Caki2 (cell line): ENCODE measurements at regions not wholly inside any gene's neighbourhood (a gene's known extent, or its start where the extent isn't known, plus 50 kb on each side); places are given as distances from the start of the nearest gene placed in this dataset.

Experiments
- DNase-seq: peaks from one replicate; pipeline ENCODE4 v3.0.0-alpha.2; 2015; ENCODE audit warnings: low read depth
- in situ Hi-C: cut with HindIII; loops from 2 replicates; pipeline ENCODE4 v1.10.0; 2016; ENCODE audit warnings: low sequenced_read_pairs, low pct_unique_long_range_greater_than_20kb, mixed read lengths

DNA sequence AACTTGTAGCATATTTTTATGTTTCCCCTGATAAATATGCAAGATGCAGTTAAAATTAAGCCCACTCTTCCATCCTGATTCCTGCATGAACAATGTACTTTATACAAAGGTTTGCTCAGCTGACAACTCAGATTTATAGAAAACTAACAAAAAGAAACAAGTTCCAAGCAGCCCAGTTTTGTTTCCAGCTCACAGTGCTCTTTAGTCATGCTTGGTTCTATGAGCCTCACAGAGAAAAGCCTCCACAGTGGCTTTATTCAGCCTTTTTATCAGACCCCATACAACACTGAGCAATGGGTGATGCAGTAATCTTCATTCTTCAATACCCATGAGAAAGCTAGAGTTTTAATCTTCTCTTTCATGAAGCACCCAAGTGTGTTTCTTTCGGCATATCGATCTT lies 329.6 kb downstream of the SLCO4C1 start:
- DNase-seq = no peak
- in situ Hi-C loops = no loop called here

DNA sequence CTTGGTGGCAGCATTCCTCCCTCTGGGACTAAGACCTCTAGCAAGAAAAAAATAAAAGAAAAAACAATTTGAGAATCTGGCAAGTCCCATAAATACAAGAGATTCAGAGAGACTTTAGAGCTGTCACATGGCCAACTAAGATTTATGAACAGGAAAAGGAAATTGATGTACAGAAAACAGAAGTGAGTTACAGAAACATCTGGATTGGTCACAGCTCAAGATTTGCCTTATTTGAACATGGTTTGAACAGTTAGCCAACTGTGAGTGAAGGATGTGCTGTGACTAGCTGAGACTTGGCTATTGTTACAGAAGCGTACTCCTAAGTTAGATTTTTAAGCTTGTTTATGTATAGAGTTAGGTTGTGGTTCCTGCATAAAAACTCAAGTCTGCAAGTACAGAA lies 340.2 kb downstream of the SLCO4C1 start:
- in situ Hi-C loops = no loop called here
- no peak for DNase-seq

GRCh38 chr5:101950019-101950418 lies 346.1 kb downstream of the SLCO4C1 start:
- no peak for DNase-seq

DNA sequence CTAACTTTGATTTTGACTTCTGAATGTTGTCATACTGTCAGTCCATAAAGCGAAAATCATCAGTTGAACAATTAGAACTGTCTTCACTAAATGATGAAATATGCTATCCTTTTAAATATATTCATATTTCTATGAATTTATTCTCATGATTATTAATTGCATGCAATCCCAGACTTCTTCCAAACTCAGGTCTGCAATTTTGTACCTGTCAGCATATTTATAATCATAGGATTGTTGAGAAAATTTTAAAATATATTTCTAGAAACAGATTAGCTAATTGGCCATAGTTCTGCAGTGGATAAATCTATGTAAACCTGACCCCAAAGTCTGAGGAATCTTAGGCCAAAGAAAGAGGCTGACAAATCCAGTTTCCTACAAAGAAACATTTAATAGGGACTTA lies 347.5 kb downstream of the SLCO4C1 start:
- DNase-seq = no peak
- in situ Hi-C loops = no loop called here

More at GRCh38 chr5:101950019-101950418, 346.1 kb downstream of the SLCO4C1 start:
- in situ Hi-C loops = no loop called here

DNA sequence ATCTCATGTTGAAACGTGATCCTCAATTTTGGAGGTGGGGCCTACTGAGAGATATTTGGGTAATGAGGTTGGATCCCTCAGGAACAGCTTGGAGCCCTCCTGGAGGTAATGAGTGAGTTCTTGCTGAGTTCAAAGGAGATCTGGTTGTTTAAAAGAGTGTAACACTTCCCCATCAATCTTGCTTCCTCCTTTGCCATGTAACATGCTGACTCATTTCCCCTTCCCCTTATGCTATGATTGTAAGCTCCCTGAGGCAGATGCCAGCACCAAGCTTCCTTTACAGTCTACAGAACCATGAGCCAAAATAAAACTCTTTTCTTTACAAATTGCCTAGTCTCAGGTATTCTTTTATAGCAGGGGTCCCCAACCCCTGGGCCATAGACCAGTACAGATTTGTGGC lies 352.3 kb downstream of the SLCO4C1 start:
- in situ Hi-C loops = no loop called here
- DNase-seq = no peak

DNA sequence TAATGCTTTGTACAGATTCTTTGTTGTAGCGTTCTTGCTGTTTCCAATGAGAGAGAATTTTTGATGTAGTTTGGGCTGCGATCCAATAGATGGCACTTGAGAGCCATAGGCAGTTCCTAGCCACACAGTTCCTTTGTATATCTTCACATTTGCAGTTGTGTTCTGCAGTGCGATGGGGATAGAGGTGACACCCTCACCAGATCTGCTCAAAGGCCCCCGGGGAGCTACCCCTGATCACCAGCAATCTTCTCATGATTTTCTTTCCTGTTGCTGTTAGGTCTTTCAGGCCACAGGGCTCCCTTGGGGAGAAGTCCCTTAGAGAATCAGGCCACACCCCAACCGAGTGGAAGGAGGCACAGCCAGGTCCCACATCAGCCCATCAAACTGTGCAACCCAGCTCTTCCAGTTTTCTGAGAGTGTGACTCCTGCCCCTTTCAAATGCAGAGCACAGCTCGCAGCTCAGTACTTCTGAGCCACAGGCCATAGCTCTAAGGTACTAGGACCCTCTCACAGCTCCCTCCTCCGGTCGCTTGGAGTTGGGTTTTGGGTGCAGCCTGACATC lies 353.7 kb downstream of the SLCO4C1 start:
- in situ Hi-C loops = no loop called here
- DNase-seq = peak; percentile 6

DNA sequence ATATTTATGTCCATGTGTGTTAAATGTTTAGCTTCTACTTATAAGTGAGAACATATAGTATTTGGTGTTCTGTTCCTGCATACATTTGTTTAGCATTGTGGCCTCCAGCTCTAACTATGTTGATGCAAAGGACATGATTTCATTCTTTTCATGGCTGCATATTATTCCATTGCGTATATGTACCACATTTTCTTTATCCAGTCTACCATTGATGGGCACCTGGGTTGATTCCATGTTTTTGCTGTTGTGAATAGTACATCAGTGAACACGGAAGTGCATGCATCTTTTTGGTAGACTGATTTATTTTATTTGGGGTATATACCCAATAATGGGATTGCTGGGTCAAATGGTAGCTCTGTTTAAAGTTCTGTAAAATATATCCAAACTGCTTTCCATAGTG lies 359.0 kb downstream of the SLCO4C1 start:
- DNase-seq = no peak
- in situ Hi-C loops = no loop called here

GRCh38 chr5:101935086-101935485 lies 361.0 kb downstream of the SLCO4C1 start:
- in situ Hi-C loops = no loop called here
- DNase-seq = no peak

DNA sequence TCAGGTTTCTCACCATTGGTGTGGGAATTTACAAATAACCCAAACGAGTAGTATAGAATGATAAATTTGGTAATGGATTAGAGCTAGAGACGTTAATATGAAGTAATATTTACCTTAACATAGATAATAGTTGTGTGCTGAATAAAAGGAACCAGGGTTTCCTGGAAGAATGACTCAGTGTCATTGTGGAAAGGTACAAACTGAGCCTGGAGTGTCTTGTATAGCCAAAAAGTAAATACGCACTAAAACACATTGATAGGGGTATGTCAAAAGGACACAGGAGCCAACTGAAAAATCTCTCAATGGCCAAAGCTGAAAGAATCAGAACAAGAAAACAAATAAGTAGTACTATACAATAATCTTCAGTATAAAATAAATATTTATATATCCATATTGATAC lies 363.5 kb downstream of the SLCO4C1 start:
- in situ Hi-C loops = no loop called here

DNA sequence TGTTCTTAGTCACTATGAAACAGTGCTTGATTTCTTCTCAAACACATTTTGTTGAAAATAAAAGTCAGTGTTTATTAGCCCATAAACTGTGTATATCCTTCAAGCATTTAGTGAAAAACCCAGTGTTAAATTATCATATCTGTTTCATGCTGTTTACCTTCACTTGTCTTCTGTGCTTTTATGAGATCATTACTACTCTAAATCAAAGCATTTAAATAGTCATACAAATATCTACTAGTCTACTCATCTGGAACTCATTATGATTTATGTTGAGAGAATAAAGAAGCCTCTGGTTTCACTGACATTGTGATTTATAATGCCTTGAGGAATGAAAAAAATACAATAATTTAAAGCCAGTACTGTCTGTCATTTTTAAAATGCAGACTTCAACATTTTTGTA lies 366.5 kb downstream of the SLCO4C1 start:
- in situ Hi-C loops = no loop called here
- no peak for DNase-seq

More for the DNA sequence above, 363.5 kb downstream of the SLCO4C1 start:
- no peak for DNase-seq

GRCh38 chr5:101917166-101917565 lies 378.9 kb downstream of the SLCO4C1 start:
- in situ Hi-C loops = no loop called here
- DNase-seq = no peak

- peak; percentile 11 for DNase-seq
- in situ Hi-C loops = no loop called here
These were observed 380.5 kb downstream of the SLCO4C1 start for GRCh38 chr5:101915554-101915953.

DNA sequence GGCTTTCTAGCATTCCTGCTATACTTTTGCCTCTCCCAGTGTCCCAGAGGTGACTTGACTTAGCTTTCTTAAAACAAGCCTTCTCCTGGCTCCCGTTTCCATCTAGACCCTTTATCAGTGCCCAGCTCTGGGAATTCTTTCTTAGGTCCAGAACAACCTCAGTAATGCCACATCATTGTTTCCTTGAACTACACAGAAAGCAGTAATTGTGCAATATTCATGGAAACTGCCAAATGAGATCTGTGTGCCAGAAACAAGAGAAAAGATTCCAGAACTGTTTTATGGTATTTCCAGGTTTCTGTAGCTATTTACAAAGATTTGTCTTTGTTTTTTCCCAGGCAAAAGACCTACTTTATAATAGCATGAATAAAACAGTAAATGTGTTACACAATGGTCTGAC lies 391.3 kb downstream of the SLCO4C1 start:
- in situ Hi-C loops = no loop called here
- DNase-seq = no peak

- in situ Hi-C loops = no loop called here
- DNase-seq = no peak
These were observed 398.2 kb downstream of the SLCO4C1 start for GRCh38 chr5:101897914-101898313.

DNA sequence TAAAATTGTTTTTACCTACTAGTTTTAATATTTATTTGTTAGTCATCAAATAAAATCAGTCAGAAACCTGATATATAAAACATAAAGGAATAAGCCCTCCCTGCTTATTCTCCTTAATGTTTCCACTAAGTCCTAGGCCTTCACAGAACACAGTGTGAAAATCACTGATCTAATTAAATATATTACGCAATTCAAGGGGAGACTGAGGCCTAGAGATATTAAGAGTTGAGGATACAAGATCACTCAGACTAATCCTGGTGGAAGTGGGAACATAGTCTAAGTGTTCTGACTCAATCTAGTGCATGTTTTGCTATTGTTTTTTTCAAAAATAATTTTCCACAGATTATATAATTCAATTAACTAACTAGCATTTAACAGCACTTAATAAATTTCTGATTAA lies 401.1 kb downstream of the SLCO4C1 start:
- no peak for DNase-seq
- in situ Hi-C loops = no loop called here

- no peak for DNase-seq
- in situ Hi-C loops = no loop called here
These were observed 417.9 kb downstream of the SLCO4C1 start for GRCh38 chr5:101878190-101878589.

GRCh38 chr5:101877451-101877850 lies 418.6 kb downstream of the SLCO4C1 start:
- in situ Hi-C loops = no loop called here
- no peak for DNase-seq

GRCh38 chr5:101866473-101866872 lies 429.6 kb downstream of the SLCO4C1 start:
- no peak for DNase-seq
- in situ Hi-C loops = no loop called here

- in situ Hi-C loops = no loop called here
- DNase-seq = no peak
These were observed 435.5 kb downstream of the SLCO4C1 start for GRCh38 chr5:101860563-101860962.

DNA sequence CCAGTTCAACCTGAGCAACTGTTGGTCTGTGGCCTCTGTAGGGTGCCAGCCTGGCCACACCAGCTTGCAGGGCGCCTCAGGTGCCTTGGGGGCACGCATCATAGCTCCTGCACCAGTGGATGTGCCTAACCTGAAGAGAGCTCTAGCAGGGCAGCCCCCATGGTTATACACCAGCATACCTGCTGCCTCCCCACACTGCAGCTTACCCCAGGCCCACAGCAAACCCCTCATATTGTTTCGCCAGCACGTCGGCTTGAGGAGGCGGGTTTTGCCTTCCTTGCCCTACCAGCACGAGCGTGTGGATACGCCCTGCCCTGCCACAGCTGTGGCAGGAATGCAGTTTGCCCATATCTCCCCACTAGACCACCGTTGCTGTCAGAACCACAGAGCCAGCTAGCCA lies 435.9 kb downstream of the SLCO4C1 start:
- DNase-seq = no peak
- in situ Hi-C loops = no loop called here

DNA sequence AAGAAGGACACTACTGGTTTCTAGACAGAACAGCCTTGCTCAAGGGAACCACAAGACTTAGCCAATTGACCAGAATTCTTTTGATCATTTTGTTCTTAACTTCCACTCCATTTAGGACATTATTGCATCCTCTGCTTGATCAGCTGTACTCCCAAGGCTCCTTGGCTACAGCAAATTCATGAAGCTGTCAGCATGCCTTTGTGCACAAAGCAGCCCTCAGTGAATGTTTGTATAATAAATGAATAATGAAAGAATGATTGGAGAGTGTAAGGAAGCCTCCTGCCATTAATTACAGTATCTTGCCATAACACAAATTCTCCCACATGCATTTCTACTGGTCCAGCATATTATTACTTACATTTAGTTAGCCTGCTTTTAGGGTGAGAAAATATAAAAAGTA lies 449.6 kb downstream of the SLCO4C1 start:
- in situ Hi-C loops = no loop called here

More for the DNA sequence above, 449.6 kb downstream of the SLCO4C1 start:
- DNase-seq = no peak
